Panc1 (cell line): ENCODE measurements at regions not wholly inside any gene's neighbourhood (a gene's known extent, or its start where the extent isn't known, plus 50 kb on each side); places are given as distances from the start of the nearest gene placed in this dataset.

Source experiments
- ATAC-seq: fragments of 200-7000 bp; cut with Tn5 transposase; 2 replicates; pipeline ENCODE4 v1.9.1; 2020; ENCODE audit warnings: mild to moderate bottlenecking, moderate library complexity
- BruUV-seq: library from RNA; stranded (reverse); fragments of 400-500 nt; replicated peaks from 2 replicates; lab custom pipeline; 2021; lab: Mats Ljungman, UMichigan
- CTCF ChIA-PET: fragments of 300-600 bp; sonication (Branson Sonifier 250); formaldehyde crosslinking; loops from one replicate; lab custom pipeline; 2022; ENCODE audit warnings: antibody characterized with exemption; lab: Charles Lee
- POLR2A ChIA-PET: fragments of 300-600 bp; sonication (Branson Sonifier 250); formaldehyde crosslinking; loops from one replicate; lab custom pipeline; 2022; ENCODE audit warnings: antibody characterized with exemption; lab: Charles Lee
- DNase-seq: peaks from one replicate; pipeline ENCODE4 v3.0.0-alpha.2; 2010; ENCODE audit warnings: low read depth, low spot score
- H3K27ac ChIP-seq: 2 replicates; pipeline ENCODE4 v1.5.1; 2011; ENCODE audit warnings: mild to moderate bottlenecking, low read length, inconsistent platforms
- H3K27me3 ChIP-seq: fragments of 200-500 bp; sonication (Bioruptor generic); 2 replicates; pipeline ENCODE4 v1.6.0; 2014; ENCODE audit warnings: low read length, inconsistent platforms; ENCODE audit not compliant: control insufficient read depth, insufficient read depth
- H3K36me3 ChIP-seq: fragments of 200-500 bp; sonication (Bioruptor generic); 2 replicates; pipeline ENCODE4 v1.5.1; 2014; ENCODE audit warnings: inconsistent platforms, mild to moderate bottlenecking, low read length, moderate library complexity; ENCODE audit not compliant: control insufficient read depth, insufficient read depth
- H3K4me1 ChIP-seq: 2 replicates; pipeline ENCODE4 v1.5.1; 2011; ENCODE audit warnings: inconsistent platforms, mild to moderate bottlenecking, low read length, moderate library complexity; ENCODE audit not compliant: control insufficient read depth, insufficient read depth
- H3K4me3 ChIP-seq, 2 experiments: 2 replicates each; pipeline ENCODE4 v1.5.1; 2011 to 2012; ENCODE audit warnings: low read depth in 2 of 2, low read length in 2 of 2, mild to moderate bottlenecking in 2 of 2, inconsistent platforms in 1 of 2, moderate library complexity in 1 of 2
- H3K9me3 ChIP-seq: fragments of 200-500 bp; sonication (Bioruptor generic); 2 replicates; pipeline ENCODE4 v1.5.1; 2014; ENCODE audit warnings: low read depth, mild to moderate bottlenecking, inconsistent platforms, low read length, moderate library complexity; ENCODE audit not compliant: control insufficient read depth, insufficient read depth
- POLR2AphosphoS5 ChIP-seq: IDR thresholded peaks from 2 replicates; pipeline ENCODE4 v1.6.1; 2012; ENCODE audit warnings: mild to moderate bottlenecking, low read depth, low read length, moderate library complexity
- SIN3A ChIP-seq: IDR thresholded peaks from 2 replicates; pipeline ENCODE4 v1.6.1; 2012; ENCODE audit warnings: low read depth, mild to moderate bottlenecking, low read length, moderate library complexity, borderline replicate concordance; ENCODE audit not compliant: insufficient read depth
- TCF7L2 ChIP-seq: IDR thresholded peaks from 2 replicates; pipeline ENCODE4 v1.6.1; 2011; ENCODE audit warnings: mild to moderate bottlenecking, low read depth, low read length, inconsistent platforms
- in situ Hi-C: cut with HindIII; loops from 2 replicates; pipeline ENCODE4 v1.10.0; 2016; ENCODE audit warnings: low sequenced_read_pairs, low pct_unique_long_range_greater_than_20kb
- intact Hi-C: fragments of 100-400 bp; cut with micrococcal nuclease; formaldehyde crosslinking; loops from one replicate; pipeline ENCODE4 v1.10.0; 2022; ENCODE audit not compliant: unreplicated experiment
- TF ChIP-seq, protein P1 (sequence below), 2 experiments: IDR thresholded peaks; 2 replicates each; pipeline ENCODE4 v1.6.1; 2011 to 2012; ENCODE audit warnings: low read depth in 2 of 2, control low read depth in 1 of 2, low read length in 1 of 2, mild to moderate bottlenecking in 1 of 2, moderate library complexity in 1 of 2; ENCODE audit not compliant: insufficient read depth in 1 of 2
- TF ChIP-seq, protein P2 (sequence below): fragments of 450-650 bp; IDR thresholded peaks from 2 replicates; pipeline ENCODE4 v1.5.1; 2017; ENCODE audit warnings: mild to moderate bottlenecking

DNA sequence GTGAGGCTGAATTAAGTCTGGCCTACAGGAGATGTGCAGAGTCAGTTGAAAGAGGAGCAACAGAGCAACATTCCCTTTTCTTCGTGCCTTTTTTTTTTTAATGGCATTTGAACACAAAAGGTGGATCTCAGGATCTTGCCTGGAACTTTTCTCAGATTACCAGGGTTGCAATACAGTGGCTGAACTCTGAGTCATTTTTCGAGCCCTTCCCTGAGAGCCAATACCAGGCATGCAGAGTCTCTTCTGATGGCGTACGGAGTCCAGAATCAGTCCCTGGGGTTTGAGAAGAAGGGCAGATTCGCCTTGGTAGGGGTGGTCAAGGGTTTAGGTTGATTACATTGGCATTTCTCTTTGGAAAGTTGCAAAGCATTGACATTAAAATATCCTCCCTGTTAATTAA is 271.5 kb downstream of the GAS1 start:
- TF ChIP-seq, protein P1, sequence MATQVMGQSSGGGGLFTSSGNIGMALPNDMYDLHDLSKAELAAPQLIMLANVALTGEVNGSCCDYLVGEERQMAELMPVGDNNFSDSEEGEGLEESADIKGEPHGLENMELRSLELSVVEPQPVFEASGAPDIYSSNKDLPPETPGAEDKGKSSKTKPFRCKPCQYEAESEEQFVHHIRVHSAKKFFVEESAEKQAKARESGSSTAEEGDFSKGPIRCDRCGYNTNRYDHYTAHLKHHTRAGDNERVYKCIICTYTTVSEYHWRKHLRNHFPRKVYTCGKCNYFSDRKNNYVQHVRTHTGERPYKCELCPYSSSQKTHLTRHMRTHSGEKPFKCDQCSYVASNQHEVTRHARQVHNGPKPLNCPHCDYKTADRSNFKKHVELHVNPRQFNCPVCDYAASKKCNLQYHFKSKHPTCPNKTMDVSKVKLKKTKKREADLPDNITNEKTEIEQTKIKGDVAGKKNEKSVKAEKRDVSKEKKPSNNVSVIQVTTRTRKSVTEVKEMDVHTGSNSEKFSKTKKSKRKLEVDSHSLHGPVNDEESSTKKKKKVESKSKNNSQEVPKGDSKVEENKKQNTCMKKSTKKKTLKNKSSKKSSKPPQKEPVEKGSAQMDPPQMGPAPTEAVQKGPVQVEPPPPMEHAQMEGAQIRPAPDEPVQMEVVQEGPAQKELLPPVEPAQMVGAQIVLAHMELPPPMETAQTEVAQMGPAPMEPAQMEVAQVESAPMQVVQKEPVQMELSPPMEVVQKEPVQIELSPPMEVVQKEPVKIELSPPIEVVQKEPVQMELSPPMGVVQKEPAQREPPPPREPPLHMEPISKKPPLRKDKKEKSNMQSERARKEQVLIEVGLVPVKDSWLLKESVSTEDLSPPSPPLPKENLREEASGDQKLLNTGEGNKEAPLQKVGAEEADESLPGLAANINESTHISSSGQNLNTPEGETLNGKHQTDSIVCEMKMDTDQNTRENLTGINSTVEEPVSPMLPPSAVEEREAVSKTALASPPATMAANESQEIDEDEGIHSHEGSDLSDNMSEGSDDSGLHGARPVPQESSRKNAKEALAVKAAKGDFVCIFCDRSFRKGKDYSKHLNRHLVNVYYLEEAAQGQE (IDR thresholded peaks at IDR 0.05; ENCODE audit: insufficient read depth in 1 of 2, low read depth in 2 of 2, low read length in 1 of 2), result no peak
- TF ChIP-seq POLR2AphosphoS5 (no peak), SIN3A (no peak), TCF7L2 (no peak)
- TF ChIP-seq, protein P2, sequence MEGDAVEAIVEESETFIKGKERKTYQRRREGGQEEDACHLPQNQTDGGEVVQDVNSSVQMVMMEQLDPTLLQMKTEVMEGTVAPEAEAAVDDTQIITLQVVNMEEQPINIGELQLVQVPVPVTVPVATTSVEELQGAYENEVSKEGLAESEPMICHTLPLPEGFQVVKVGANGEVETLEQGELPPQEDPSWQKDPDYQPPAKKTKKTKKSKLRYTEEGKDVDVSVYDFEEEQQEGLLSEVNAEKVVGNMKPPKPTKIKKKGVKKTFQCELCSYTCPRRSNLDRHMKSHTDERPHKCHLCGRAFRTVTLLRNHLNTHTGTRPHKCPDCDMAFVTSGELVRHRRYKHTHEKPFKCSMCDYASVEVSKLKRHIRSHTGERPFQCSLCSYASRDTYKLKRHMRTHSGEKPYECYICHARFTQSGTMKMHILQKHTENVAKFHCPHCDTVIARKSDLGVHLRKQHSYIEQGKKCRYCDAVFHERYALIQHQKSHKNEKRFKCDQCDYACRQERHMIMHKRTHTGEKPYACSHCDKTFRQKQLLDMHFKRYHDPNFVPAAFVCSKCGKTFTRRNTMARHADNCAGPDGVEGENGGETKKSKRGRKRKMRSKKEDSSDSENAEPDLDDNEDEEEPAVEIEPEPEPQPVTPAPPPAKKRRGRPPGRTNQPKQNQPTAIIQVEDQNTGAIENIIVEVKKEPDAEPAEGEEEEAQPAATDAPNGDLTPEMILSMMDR, result no peak
- CTCF ChIA-PET, result no interaction called here
- no peaks in the 10 kb centered on the region for H3K9me3 ChIP-seq
- DNase-seq (no peak), ATAC-seq (no peak)
- in situ Hi-C loops, result no loop called here
- no peaks in the 10 kb centered on the region for H3K4me1 ChIP-seq
- intact Hi-C loops, result no loop called here
- POLR2A ChIA-PET, result no interaction called here
- H3K27me3 ChIP-seq, result no peaks in the 10 kb centered on the region
- BruUV-seq, result no TSS peak
- no peak overlapping the region for H3K4me3 ChIP-seq
- no peaks in the 10 kb centered on the region for H3K36me3 ChIP-seq
- no peak overlapping the region for H3K27ac ChIP-seq

DNA sequence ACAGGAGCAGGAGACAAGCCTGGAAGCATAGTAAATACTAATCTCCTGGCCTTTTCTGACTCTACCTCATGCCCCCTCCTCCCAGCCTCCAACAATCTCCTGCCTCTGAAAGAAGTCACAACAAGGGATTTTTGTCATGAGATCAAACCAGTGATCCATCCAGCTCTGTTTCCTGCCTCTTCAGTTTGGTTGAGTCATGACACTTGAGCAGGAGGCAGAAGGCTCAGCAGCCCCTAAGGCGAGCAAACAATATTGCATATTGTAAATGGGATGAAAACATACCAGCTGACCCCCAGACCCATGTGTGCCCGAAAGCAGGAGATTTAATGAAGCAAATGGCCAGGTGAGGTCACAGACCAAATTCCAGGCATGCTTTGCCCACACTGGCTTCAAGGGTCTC is 272.8 kb downstream of the GAS1 start:
- no peaks in the 10 kb centered on the region for H3K4me1 ChIP-seq
- ChIA-PET CTCF (no interaction called here), POLR2A (no interaction called here)
- intact Hi-C loops (no loop called here), in situ Hi-C loops (no loop called here)
- no TSS peak for BruUV-seq
- H3K36me3 ChIP-seq, result no peaks in the 10 kb centered on the region
- DNase-seq (no peak), ATAC-seq (no peak)
- H3K4me3 ChIP-seq, result no peak overlapping the region
- H3K9me3 ChIP-seq, result no peaks in the 10 kb centered on the region
- TF ChIP-seq TCF7L2, result no peak
- TF ChIP-seq, protein P2, result no peak
- TF ChIP-seq SIN3A, result no peak
- no peak for TF ChIP-seq POLR2AphosphoS5
- TF ChIP-seq, protein P1 (IDR thresholded peaks at IDR 0.05; ENCODE audit: insufficient read depth in 1 of 2, low read depth in 2 of 2, low read length in 1 of 2), result no peak
- H3K27ac ChIP-seq, result no peak overlapping the region
- no peaks in the 10 kb centered on the region for H3K27me3 ChIP-seq
